CD14-positive monocyte (primary cell): ENCODE measurements at regions not wholly inside any gene's neighbourhood (a gene's known extent, or its start where the extent isn't known, plus 50 kb on each side); places are given as distances from the start of the nearest gene placed in this dataset.

Source experiments
- DNase-seq, 3 donors: peaks; one replicate each; pipeline ENCODE4 v3.0.0-alpha.2; 2011 to 2022
- H2AFZ ChIP-seq: 2 replicates; pipeline ENCODE4 v1.6.0; 2012; ENCODE audit warnings: mild to moderate bottlenecking, low read depth, low read length, inconsistent platforms; ENCODE audit not compliant: insufficient read depth, poor library complexity, severe bottlenecking
- H3K27ac ChIP-seq, 2 donors: 1 replicate in 1 of 2; 2 replicates in 1 of 2; pipeline ENCODE4 v1.5.1; 2012 to 2013; ENCODE audit warnings: low read length in 2 of 2, control low read depth in 1 of 2, inconsistent platforms in 1 of 2, low read depth in 1 of 2, mild to moderate bottlenecking in 1 of 2
- H3K27me3 ChIP-seq, 2 donors: one replicate each; pipeline versions ENCODE4 v1.6.0 to v1.6.1; 2011 to 2013; ENCODE audit warnings: low read length in 2 of 2; ENCODE audit not compliant: control insufficient read depth in 2 of 2, insufficient read depth in 2 of 2
- H3K36me3 ChIP-seq, 2 donors: replicated peaks in 1 of 2; 1 replicate in 1 of 2; 2 replicates in 1 of 2; pipeline versions ENCODE4 v1.5.1 to v1.6.1; 2012 to 2013; ENCODE audit warnings: low read length in 2 of 2, control low read depth in 1 of 2, inconsistent platforms in 1 of 2, mild to moderate bottlenecking in 1 of 2; ENCODE audit not compliant: insufficient read depth in 2 of 2, control insufficient read depth in 1 of 2
- H3K4me1 ChIP-seq, 2 donors: 1 replicate in 1 of 2; 2 replicates in 1 of 2; pipeline versions ENCODE4 v1.5.1 to v1.6.1; 2012 to 2013; ENCODE audit warnings: low read length in 2 of 2, control low read depth in 1 of 2, inconsistent platforms in 1 of 2, mild to moderate bottlenecking in 1 of 2, moderate library complexity in 1 of 2; ENCODE audit not compliant: insufficient read depth in 2 of 2, control insufficient read depth in 1 of 2
- H3K4me2 ChIP-seq: replicated peaks from 2 replicates; pipeline ENCODE3; 2012; ENCODE audit warnings: low read length, moderate library complexity, mild to moderate bottlenecking; ENCODE audit not compliant: poor library complexity, severe bottlenecking; ENCODE audit errors: extremely low read depth
- H3K4me3 ChIP-seq, 3 experiments: fragments of 200-600 bp in 1 of 3; sonication (generic) in 1 of 3; replicated peaks in 1 of 3; 1 replicate in 2 of 3; 2 replicates in 1 of 3; pipeline ENCODE4 v1.5.1; 2011 to 2013; ENCODE audit warnings: low read length in 3 of 3, mild to moderate bottlenecking in 3 of 3, control low read depth in 2 of 3, low read depth in 2 of 3, inconsistent platforms in 1 of 3, moderate library complexity in 1 of 3
- H3K79me2 ChIP-seq: 2 replicates; pipeline ENCODE4 v1.6.0; 2012; ENCODE audit warnings: mild to moderate bottlenecking, control low read depth, inconsistent platforms, low read length, moderate library complexity; ENCODE audit not compliant: insufficient read depth
- H3K9ac ChIP-seq: 2 replicates; pipeline ENCODE4 v1.6.0; 2017; ENCODE audit warnings: low read length, mild to moderate bottlenecking; ENCODE audit not compliant: insufficient read depth, poor library complexity, severe bottlenecking
- H3K9me3 ChIP-seq, 2 donors: replicated peaks in 1 of 2; 1 replicate in 1 of 2; 2 replicates in 1 of 2; pipeline versions ENCODE4 v1.5.1 to v1.6.1; 2012 to 2013; ENCODE audit warnings: low read length in 2 of 2, control low read depth in 1 of 2; ENCODE audit not compliant: control insufficient read depth in 1 of 2, insufficient read depth in 1 of 2
- H4K20me1 ChIP-seq: 2 replicates; pipeline ENCODE4 v1.6.0; 2012; ENCODE audit warnings: mild to moderate bottlenecking, low read length, control low read depth, moderate library complexity; ENCODE audit not compliant: insufficient read depth
- H3K27ac Mint-ChIP-seq, 7 donors: one replicate each; pipeline ENCODE4 v1.8.0; 2020; ENCODE audit warnings: mild to moderate bottlenecking in 7 of 7, mixed read lengths in 7 of 7, moderate library complexity in 6 of 7, inconsistent platforms in 2 of 7
- H3K27me3 Mint-ChIP-seq, 3 donors: one replicate each; pipeline ENCODE4 v1.8.0; 2021 to 2022; ENCODE audit warnings: low read depth in 3 of 3, mild to moderate bottlenecking in 3 of 3, mixed read lengths in 3 of 3, moderate library complexity in 3 of 3, inconsistent platforms in 1 of 3
- H3K36me3 Mint-ChIP-seq, 2 donors: one replicate each; pipeline ENCODE4 v1.8.0; 2020; ENCODE audit warnings: mixed read lengths in 2 of 2, inconsistent platforms in 1 of 2, mild to moderate bottlenecking in 1 of 2
- H3K4me1 Mint-ChIP-seq: one replicate; pipeline ENCODE4 v1.8.0; 2020; ENCODE audit warnings: mild to moderate bottlenecking, mixed read lengths
- H3K4me3 Mint-ChIP-seq, 2 donors: one replicate each; pipeline ENCODE4 v1.8.0; 2020; ENCODE audit warnings: mild to moderate bottlenecking in 2 of 2, mixed read lengths in 2 of 2, moderate library complexity in 1 of 2
- H3K9me3 Mint-ChIP-seq, 7 donors: one replicate each; pipeline ENCODE4 v1.8.0; 2020 to 2022; ENCODE audit warnings: mixed read lengths in 7 of 7, mild to moderate bottlenecking in 6 of 7, moderate library complexity in 6 of 7, inconsistent platforms in 2 of 7
- WGBS: methylation state at CpG from one replicate; pipeline ENCODE4 v1.1.5; 2013; ENCODE audit warnings: missing lambda C conversion rate; ENCODE audit not compliant: insufficient coverage; 5-methylcytosine and 5-hydroxymethylcytosine counted together
- intact Hi-C, 2 donors: fragments of 100-400 bp; cut with micrococcal nuclease; formaldehyde crosslinking; loops; one replicate each; pipeline versions ENCODE4 v1.15.0 to v1.15.1; 2023
- TF ChIP-seq, protein P1 (sequence below): fragments of 200-600 bp; IDR thresholded peaks from one replicate; pipeline ENCODE4 v1.8.0; 2022; ENCODE audit warnings: antibody characterized with exemption, mild to moderate bottlenecking

DNA sequence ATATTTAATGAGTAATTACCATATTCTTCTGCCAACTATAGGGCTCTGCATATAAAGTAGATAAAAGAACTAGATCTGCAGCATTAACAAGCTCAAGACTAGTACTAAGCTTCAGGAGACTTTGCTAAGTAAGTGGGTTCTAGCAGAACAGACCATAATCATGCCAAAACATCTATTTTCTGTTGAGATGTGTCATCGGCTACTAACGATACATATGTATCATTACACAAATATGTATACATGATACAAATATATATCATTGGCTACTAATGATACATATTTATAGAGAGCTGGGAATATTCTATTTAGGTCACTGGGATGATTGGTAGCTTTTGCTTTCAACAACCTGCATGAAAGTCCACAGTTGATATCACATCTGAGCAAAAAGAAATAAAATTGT is 185.8 kb upstream of the DCBLD2 start:
- H3K27ac Mint-ChIP-seq: no peak overlapping the region
- Histone ChIP-seq H3K36me3 (no peaks in the 10 kb centered on the region), H3K9me3 (no peaks in the 10 kb centered on the region), H3K4me2 (no peak overlapping the region), H4K20me1 (no peaks in the 10 kb centered on the region), H3K4me3 (no peak overlapping the region), H3K27me3 (no peaks in the 10 kb centered on the region), H3K79me2 (no peaks in the 10 kb centered on the region), H3K9ac (no peak overlapping the region), H3K27ac (no peak overlapping the region), H2AFZ (no peak overlapping the region), H3K4me1 (no peaks in the 10 kb centered on the region)
- no peaks in the 10 kb centered on the region for H3K9me3 Mint-ChIP-seq
- WGBS: no CpG with 5 or more reads among the region's 2 CpGs
- intact Hi-C loops: no loop called here
- H3K27me3 Mint-ChIP-seq: peaks cover 0 to 3% (median 0%) of the 10 kb centered on the region in 3 donors
- H3K4me3 Mint-ChIP-seq: no peak overlapping the region
- H3K4me1 Mint-ChIP-seq: no peaks in the 10 kb centered on the region
- H3K36me3 Mint-ChIP-seq: no peaks in the 10 kb centered on the region
- DNase-seq: no peak
- TF ChIP-seq, protein P1, sequence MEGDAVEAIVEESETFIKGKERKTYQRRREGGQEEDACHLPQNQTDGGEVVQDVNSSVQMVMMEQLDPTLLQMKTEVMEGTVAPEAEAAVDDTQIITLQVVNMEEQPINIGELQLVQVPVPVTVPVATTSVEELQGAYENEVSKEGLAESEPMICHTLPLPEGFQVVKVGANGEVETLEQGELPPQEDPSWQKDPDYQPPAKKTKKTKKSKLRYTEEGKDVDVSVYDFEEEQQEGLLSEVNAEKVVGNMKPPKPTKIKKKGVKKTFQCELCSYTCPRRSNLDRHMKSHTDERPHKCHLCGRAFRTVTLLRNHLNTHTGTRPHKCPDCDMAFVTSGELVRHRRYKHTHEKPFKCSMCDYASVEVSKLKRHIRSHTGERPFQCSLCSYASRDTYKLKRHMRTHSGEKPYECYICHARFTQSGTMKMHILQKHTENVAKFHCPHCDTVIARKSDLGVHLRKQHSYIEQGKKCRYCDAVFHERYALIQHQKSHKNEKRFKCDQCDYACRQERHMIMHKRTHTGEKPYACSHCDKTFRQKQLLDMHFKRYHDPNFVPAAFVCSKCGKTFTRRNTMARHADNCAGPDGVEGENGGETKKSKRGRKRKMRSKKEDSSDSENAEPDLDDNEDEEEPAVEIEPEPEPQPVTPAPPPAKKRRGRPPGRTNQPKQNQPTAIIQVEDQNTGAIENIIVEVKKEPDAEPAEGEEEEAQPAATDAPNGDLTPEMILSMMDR: no peak

DNA sequence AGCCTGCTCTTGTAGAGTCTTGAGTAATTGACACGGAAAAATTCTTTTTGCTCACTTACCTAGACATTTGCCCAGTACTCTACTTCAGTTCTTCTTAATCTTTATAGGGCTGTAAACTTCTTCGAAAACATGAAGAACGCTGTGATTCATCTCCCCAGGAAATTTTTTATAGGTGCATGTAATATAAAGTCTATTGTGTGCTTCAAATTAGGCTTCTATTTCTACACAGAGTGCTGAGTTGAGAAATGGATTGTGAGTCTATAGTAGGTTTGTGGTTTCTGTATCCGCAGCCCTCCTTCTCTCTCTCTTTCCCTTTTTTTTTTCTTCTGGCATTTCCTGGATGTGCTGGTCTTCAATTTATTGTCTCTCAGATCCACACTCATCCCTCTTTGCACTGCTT is 183.3 kb upstream of the DCBLD2 start:
- no peak overlapping the region for H3K27ac Mint-ChIP-seq
- Histone ChIP-seq H3K36me3 (no peaks in the 10 kb centered on the region), H3K27me3 (no peaks in the 10 kb centered on the region), H3K9me3 (no peaks in the 10 kb centered on the region), H3K27ac (no peak overlapping the region), H2AFZ (no peak overlapping the region), H3K79me2 (no peaks in the 10 kb centered on the region), H3K9ac (no peak overlapping the region), H4K20me1 (no peaks in the 10 kb centered on the region), H3K4me2 (no peak overlapping the region), H3K4me3 (no peak overlapping the region), H3K4me1 (no peaks in the 10 kb centered on the region)
- no peaks in the 10 kb centered on the region for H3K4me1 Mint-ChIP-seq
- no peak overlapping the region for H3K4me3 Mint-ChIP-seq
- intact Hi-C loops: no loop called here
- peaks cover 0 to 3% (median 0%) of the 10 kb centered on the region in 3 donors for H3K27me3 Mint-ChIP-seq
- no CpG with 5 or more reads among the region's 4 CpGs for WGBS
- no peaks in the 10 kb centered on the region for H3K9me3 Mint-ChIP-seq
- H3K36me3 Mint-ChIP-seq: no peaks in the 10 kb centered on the region
- DNase-seq: no peak
- TF ChIP-seq, protein P1: no peak
